CD14-positive monocyte (primary cell): ENCODE measurements at regions not wholly inside any gene's neighbourhood (a gene's known extent, or its start where the extent isn't known, plus 50 kb on each side); places are given as distances from the start of the nearest gene placed in this dataset.

Experiments used
- DNase-seq, 3 donors: peaks; one replicate each; pipeline ENCODE4 v3.0.0-alpha.2; 2011 to 2022
- H2AFZ ChIP-seq: 2 replicates; pipeline ENCODE4 v1.6.0; 2012; ENCODE audit warnings: mild to moderate bottlenecking, low read depth, low read length, inconsistent platforms; ENCODE audit not compliant: insufficient read depth, poor library complexity, severe bottlenecking
- H3K27ac ChIP-seq, 2 donors: 1 replicate in 1 of 2; 2 replicates in 1 of 2; pipeline ENCODE4 v1.5.1; 2012 to 2013; ENCODE audit warnings: low read length in 2 of 2, control low read depth in 1 of 2, inconsistent platforms in 1 of 2, low read depth in 1 of 2, mild to moderate bottlenecking in 1 of 2
- H3K27me3 ChIP-seq, 2 donors: one replicate each; pipeline versions ENCODE4 v1.6.0 to v1.6.1; 2011 to 2013; ENCODE audit warnings: low read length in 2 of 2; ENCODE audit not compliant: control insufficient read depth in 2 of 2, insufficient read depth in 2 of 2
- H3K36me3 ChIP-seq, 2 donors: replicated peaks in 1 of 2; 1 replicate in 1 of 2; 2 replicates in 1 of 2; pipeline versions ENCODE4 v1.5.1 to v1.6.1; 2012 to 2013; ENCODE audit warnings: low read length in 2 of 2, control low read depth in 1 of 2, inconsistent platforms in 1 of 2, mild to moderate bottlenecking in 1 of 2; ENCODE audit not compliant: insufficient read depth in 2 of 2, control insufficient read depth in 1 of 2
- H3K4me1 ChIP-seq, 2 donors: 1 replicate in 1 of 2; 2 replicates in 1 of 2; pipeline versions ENCODE4 v1.5.1 to v1.6.1; 2012 to 2013; ENCODE audit warnings: low read length in 2 of 2, control low read depth in 1 of 2, inconsistent platforms in 1 of 2, mild to moderate bottlenecking in 1 of 2, moderate library complexity in 1 of 2; ENCODE audit not compliant: insufficient read depth in 2 of 2, control insufficient read depth in 1 of 2
- H3K4me2 ChIP-seq: replicated peaks from 2 replicates; pipeline ENCODE3; 2012; ENCODE audit warnings: low read length, moderate library complexity, mild to moderate bottlenecking; ENCODE audit not compliant: poor library complexity, severe bottlenecking; ENCODE audit errors: extremely low read depth
- H3K4me3 ChIP-seq, 3 experiments: fragments of 200-600 bp in 1 of 3; sonication (generic) in 1 of 3; replicated peaks in 1 of 3; 1 replicate in 2 of 3; 2 replicates in 1 of 3; pipeline ENCODE4 v1.5.1; 2011 to 2013; ENCODE audit warnings: low read length in 3 of 3, mild to moderate bottlenecking in 3 of 3, control low read depth in 2 of 3, low read depth in 2 of 3, inconsistent platforms in 1 of 3, moderate library complexity in 1 of 3
- H3K79me2 ChIP-seq: 2 replicates; pipeline ENCODE4 v1.6.0; 2012; ENCODE audit warnings: mild to moderate bottlenecking, control low read depth, inconsistent platforms, low read length, moderate library complexity; ENCODE audit not compliant: insufficient read depth
- H3K9ac ChIP-seq: 2 replicates; pipeline ENCODE4 v1.6.0; 2017; ENCODE audit warnings: low read length, mild to moderate bottlenecking; ENCODE audit not compliant: insufficient read depth, poor library complexity, severe bottlenecking
- H3K9me3 ChIP-seq, 2 donors: replicated peaks in 1 of 2; 1 replicate in 1 of 2; 2 replicates in 1 of 2; pipeline versions ENCODE4 v1.5.1 to v1.6.1; 2012 to 2013; ENCODE audit warnings: low read length in 2 of 2, control low read depth in 1 of 2; ENCODE audit not compliant: control insufficient read depth in 1 of 2, insufficient read depth in 1 of 2
- H4K20me1 ChIP-seq: 2 replicates; pipeline ENCODE4 v1.6.0; 2012; ENCODE audit warnings: mild to moderate bottlenecking, low read length, control low read depth, moderate library complexity; ENCODE audit not compliant: insufficient read depth
- H3K27ac Mint-ChIP-seq, 7 donors: one replicate each; pipeline ENCODE4 v1.8.0; 2020; ENCODE audit warnings: mild to moderate bottlenecking in 7 of 7, mixed read lengths in 7 of 7, moderate library complexity in 6 of 7, inconsistent platforms in 2 of 7
- H3K27me3 Mint-ChIP-seq, 3 donors: one replicate each; pipeline ENCODE4 v1.8.0; 2021 to 2022; ENCODE audit warnings: low read depth in 3 of 3, mild to moderate bottlenecking in 3 of 3, mixed read lengths in 3 of 3, moderate library complexity in 3 of 3, inconsistent platforms in 1 of 3
- H3K36me3 Mint-ChIP-seq, 2 donors: one replicate each; pipeline ENCODE4 v1.8.0; 2020; ENCODE audit warnings: mixed read lengths in 2 of 2, inconsistent platforms in 1 of 2, mild to moderate bottlenecking in 1 of 2
- H3K4me1 Mint-ChIP-seq: one replicate; pipeline ENCODE4 v1.8.0; 2020; ENCODE audit warnings: mild to moderate bottlenecking, mixed read lengths
- H3K4me3 Mint-ChIP-seq, 2 donors: one replicate each; pipeline ENCODE4 v1.8.0; 2020; ENCODE audit warnings: mild to moderate bottlenecking in 2 of 2, mixed read lengths in 2 of 2, moderate library complexity in 1 of 2
- H3K9me3 Mint-ChIP-seq, 7 donors: one replicate each; pipeline ENCODE4 v1.8.0; 2020 to 2022; ENCODE audit warnings: mixed read lengths in 7 of 7, mild to moderate bottlenecking in 6 of 7, moderate library complexity in 6 of 7, inconsistent platforms in 2 of 7
- WGBS: methylation state at CpG from one replicate; pipeline ENCODE4 v1.1.5; 2013; ENCODE audit warnings: missing lambda C conversion rate; ENCODE audit not compliant: insufficient coverage; 5-methylcytosine and 5-hydroxymethylcytosine counted together
- intact Hi-C, 2 donors: fragments of 100-400 bp; cut with micrococcal nuclease; formaldehyde crosslinking; loops; one replicate each; pipeline versions ENCODE4 v1.15.0 to v1.15.1; 2023
- TF ChIP-seq, protein P1 (sequence below): fragments of 200-600 bp; IDR thresholded peaks from one replicate; pipeline ENCODE4 v1.8.0; 2022; ENCODE audit warnings: antibody characterized with exemption, mild to moderate bottlenecking

- Histone ChIP-seq H3K27me3 (no peaks in the 10 kb centered on the region), H3K79me2 (no peaks in the 10 kb centered on the region), H3K36me3 (no peaks in the 10 kb centered on the region), H3K4me3 (no peak overlapping the region), H3K9me3 (no peaks in the 10 kb centered on the region), H3K4me2 (no peak overlapping the region), H2AFZ (no peak overlapping the region), H4K20me1 (no peaks in the 10 kb centered on the region), H3K9ac (no peak overlapping the region), H3K27ac (no peak overlapping the region), H3K4me1 (no peaks in the 10 kb centered on the region)
- DNase-seq: no peak
- TF ChIP-seq, protein P1, sequence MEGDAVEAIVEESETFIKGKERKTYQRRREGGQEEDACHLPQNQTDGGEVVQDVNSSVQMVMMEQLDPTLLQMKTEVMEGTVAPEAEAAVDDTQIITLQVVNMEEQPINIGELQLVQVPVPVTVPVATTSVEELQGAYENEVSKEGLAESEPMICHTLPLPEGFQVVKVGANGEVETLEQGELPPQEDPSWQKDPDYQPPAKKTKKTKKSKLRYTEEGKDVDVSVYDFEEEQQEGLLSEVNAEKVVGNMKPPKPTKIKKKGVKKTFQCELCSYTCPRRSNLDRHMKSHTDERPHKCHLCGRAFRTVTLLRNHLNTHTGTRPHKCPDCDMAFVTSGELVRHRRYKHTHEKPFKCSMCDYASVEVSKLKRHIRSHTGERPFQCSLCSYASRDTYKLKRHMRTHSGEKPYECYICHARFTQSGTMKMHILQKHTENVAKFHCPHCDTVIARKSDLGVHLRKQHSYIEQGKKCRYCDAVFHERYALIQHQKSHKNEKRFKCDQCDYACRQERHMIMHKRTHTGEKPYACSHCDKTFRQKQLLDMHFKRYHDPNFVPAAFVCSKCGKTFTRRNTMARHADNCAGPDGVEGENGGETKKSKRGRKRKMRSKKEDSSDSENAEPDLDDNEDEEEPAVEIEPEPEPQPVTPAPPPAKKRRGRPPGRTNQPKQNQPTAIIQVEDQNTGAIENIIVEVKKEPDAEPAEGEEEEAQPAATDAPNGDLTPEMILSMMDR: no peak
- Mint-ChIP-seq H3K36me3 (no peaks in the 10 kb centered on the region), H3K4me3 (no peak overlapping the region), H3K9me3 (peaks cover 0 to 3% (median 0%) of the 10 kb centered on the region in 7 donors), H3K27me3 (peaks cover 0 to 4% (median 2%) of the 10 kb centered on the region in 3 donors), H3K27ac (no peak overlapping the region), H3K4me1 (peaks cover under 1% of the 10 kb centered on the region)
- intact Hi-C loops: no loop called here
- WGBS: 100% methylated on average over 1 of the region's 2 CpGs
These were observed 358.9 kb downstream of the DEPDC1B start for GRCh38 chr5:60340965-60341471.

- WGBS: no CpG with 5 or more reads among the region's 1 CpG
- Histone ChIP-seq H3K4me1 (no peaks in the 10 kb centered on the region), H3K27me3 (no peaks in the 10 kb centered on the region), H3K79me2 (no peaks in the 10 kb centered on the region), H3K4me3 (no peak overlapping the region), H4K20me1 (no peaks in the 10 kb centered on the region), H3K9ac (no peak overlapping the region), H2AFZ (no peak overlapping the region), H3K27ac (no peak overlapping the region), H3K9me3 (no peaks in the 10 kb centered on the region), H3K36me3 (no peaks in the 10 kb centered on the region), H3K4me2 (no peak overlapping the region)
- no peaks in the 10 kb centered on the region for H3K36me3 Mint-ChIP-seq
- no peaks in the 10 kb centered on the region for H3K4me1 Mint-ChIP-seq
- no peak overlapping the region for H3K4me3 Mint-ChIP-seq
- intact Hi-C loops: no loop called here
- TF ChIP-seq, protein P1: no peak
- peaks cover 0 to 2% (median 2%) of the 10 kb centered on the region in 3 donors for H3K27me3 Mint-ChIP-seq
- no peak overlapping the region for H3K27ac Mint-ChIP-seq
- DNase-seq: no peak
- H3K9me3 Mint-ChIP-seq: peaks cover 0 to 3% (median 0%) of the 10 kb centered on the region in 7 donors
These were observed 359.6 kb downstream of the DEPDC1B start for GRCh38 chr5:60340326-60340725.
